OCI-LY7 (cell line): ENCODE measurements at regions not wholly inside any gene's neighbourhood (a gene's known extent, or its start where the extent isn't known, plus 50 kb on each side); places are given as distances from the start of the nearest gene placed in this dataset.

ENCODE experiments used
- BruUV-seq: library from RNA; stranded (reverse); fragments of 400-500 nt; replicated peaks from 2 replicates; lab custom pipeline; 2021; lab: Mats Ljungman, UMichigan
- CTCF ChIA-PET: fragments of 300-600 bp; sonication (Branson Sonifier 250); formaldehyde crosslinking; loops from one replicate; lab custom pipeline; 2022; ENCODE audit warnings: antibody characterized with exemption; ENCODE audit not compliant: unreplicated experiment; lab: Charles Lee
- POLR2A ChIA-PET: fragments of 300-600 bp; sonication (Branson Sonifier 250); formaldehyde crosslinking; loops from one replicate; lab custom pipeline; 2022; ENCODE audit warnings: antibody characterized with exemption; lab: Charles Lee
- DNase-seq: peaks from one replicate; pipeline ENCODE4 v3.0.0-alpha.2; 2015; ENCODE audit warnings: low spot score
- H2AFZ ChIP-seq: fragments of 200-600 bp; sonication (generic), shearing (Covaris generic); 2 replicates; pipeline ENCODE4 v1.6.1; 2014; ENCODE audit warnings: mild to moderate bottlenecking, antibody characterized with exemption, low read length, moderate library complexity
- H3K27ac ChIP-seq: fragments of 200-600 bp; sonication (generic); 2 replicates; pipeline ENCODE4 v1.5.1; 2014; ENCODE audit warnings: mixed run types, low read depth, mild to moderate bottlenecking, moderate library complexity, low read length, inconsistent platforms; ENCODE audit not compliant: poor library complexity, severe bottlenecking
- H3K36me3 ChIP-seq: fragments of 200-600 bp; sonication (generic); 2 replicates; pipeline ENCODE4 v1.6.1; 2014; ENCODE audit warnings: mild to moderate bottlenecking, antibody characterized with exemption, low read length, moderate library complexity, mixed read lengths; ENCODE audit not compliant: insufficient read depth
- H3K4me1 ChIP-seq: fragments of 200-600 bp; sonication (generic); 2 replicates; pipeline ENCODE4 v1.5.1; 2014; ENCODE audit warnings: mild to moderate bottlenecking, low read length; ENCODE audit not compliant: insufficient read depth, poor library complexity, severe bottlenecking
- H3K4me2 ChIP-seq: fragments of 200-600 bp; sonication (generic); 2 replicates; pipeline ENCODE4 v1.6.1; 2014; ENCODE audit warnings: mild to moderate bottlenecking, low read length
- H3K4me3 ChIP-seq: fragments of 200-600 bp; sonication (generic); 2 replicates; pipeline ENCODE4 v1.5.1; 2014; ENCODE audit warnings: mild to moderate bottlenecking, low read depth, low read length; ENCODE audit not compliant: poor library complexity, severe bottlenecking
- H3K79me2 ChIP-seq: fragments of 200-600 bp; sonication (generic); 2 replicates; pipeline ENCODE4 v1.6.1; 2016; ENCODE audit warnings: low read depth, mild to moderate bottlenecking, low read length, moderate library complexity, mixed read lengths; ENCODE audit not compliant: insufficient read depth
- H3K9me2 ChIP-seq: fragments of 200-600 bp; sonication (generic); 2 replicates; pipeline ENCODE4 v1.6.1; 2016; ENCODE audit warnings: mild to moderate bottlenecking, low read length, mixed read lengths; ENCODE audit not compliant: insufficient read depth
- H3K9me3 ChIP-seq: fragments of 200-600 bp; sonication (generic); 2 replicates; pipeline ENCODE4 v1.6.1; 2014; ENCODE audit warnings: mild to moderate bottlenecking, mixed run types, low read length, mixed read lengths
- H4K20me1 ChIP-seq: fragments of 200-600 bp; sonication (generic); 2 replicates; pipeline ENCODE4 v1.6.1; 2014; ENCODE audit warnings: mild to moderate bottlenecking, antibody characterized with exemption, low read length, moderate library complexity, mixed read lengths; ENCODE audit not compliant: insufficient read depth
- EZH2phosphoT487 ChIP-seq: fragments of 200-600 bp; sonication (generic); IDR thresholded peaks from 2 replicates; pipeline ENCODE4 v1.6.1; 2018; ENCODE audit warnings: low read depth, borderline replicate concordance, mild to moderate bottlenecking, mixed run types, antibody characterized with exemption, low read length, moderate library complexity, mixed read lengths
- intact Hi-C: fragments of 100-400 bp; cut with micrococcal nuclease; formaldehyde crosslinking; loops from one replicate; pipeline ENCODE4 v1.10.0; 2022; ENCODE audit not compliant: unreplicated experiment
- TF ChIP-seq, protein P1 (sequence below): fragments of 200-600 bp; sonication (generic); conservative IDR thresholded peaks from 2 replicates; pipeline ENCODE4 v1.5.1; 2014; ENCODE audit warnings: mild to moderate bottlenecking, antibody characterized with exemption, low read length, moderate library complexity, mixed read lengths

DNA sequence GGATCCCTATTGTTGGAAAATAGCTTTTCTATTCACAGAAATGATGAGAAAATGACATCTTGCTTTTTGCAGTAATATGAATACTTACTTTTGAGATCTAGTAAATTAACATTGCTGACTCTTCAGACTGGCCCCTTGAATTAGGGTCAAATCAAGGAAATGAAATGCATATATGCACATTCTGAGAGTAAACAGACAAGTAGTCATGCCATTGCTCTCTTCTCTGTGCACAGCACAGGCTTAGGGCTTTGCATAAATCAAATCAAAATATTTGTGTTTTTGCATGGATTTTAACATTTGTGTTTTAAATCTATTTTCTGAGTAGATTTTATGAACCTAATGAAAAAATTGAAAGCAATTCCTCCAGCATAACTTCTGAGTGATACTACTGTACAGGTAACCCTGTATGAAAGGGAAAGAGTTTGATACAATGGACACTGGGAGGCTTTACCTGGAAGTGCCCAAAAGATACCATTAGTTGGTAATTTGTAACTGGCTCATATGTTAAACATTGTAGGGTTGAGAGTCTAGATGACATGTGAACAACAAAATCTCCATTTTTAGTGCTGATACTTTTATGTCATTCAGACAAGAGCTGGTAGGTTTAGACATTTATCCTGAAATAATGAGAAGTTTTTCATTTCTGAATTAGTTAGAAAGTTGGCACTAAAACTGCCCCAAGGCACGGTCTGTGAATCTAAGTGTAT lies 280.2 kb upstream of the FBXO33 start:
- ChIA-PET CTCF (no interaction called here), POLR2A (interaction anchor here (0.5 to 1.6 kb wide), 5 partner anchors 13 to 380 kb away, joined by 3 to 5 read pairs (median 3); no protein-coding TSS in a partner anchor)
- DNase-seq: no peak
- no peaks in the 10 kb centered on the region for H4K20me1 ChIP-seq
- H3K27ac ChIP-seq: no peak overlapping the region
- H3K9me3 ChIP-seq: no peaks in the 10 kb centered on the region
- no peaks in the 10 kb centered on the region for H3K79me2 ChIP-seq
- TF ChIP-seq, protein P1, sequence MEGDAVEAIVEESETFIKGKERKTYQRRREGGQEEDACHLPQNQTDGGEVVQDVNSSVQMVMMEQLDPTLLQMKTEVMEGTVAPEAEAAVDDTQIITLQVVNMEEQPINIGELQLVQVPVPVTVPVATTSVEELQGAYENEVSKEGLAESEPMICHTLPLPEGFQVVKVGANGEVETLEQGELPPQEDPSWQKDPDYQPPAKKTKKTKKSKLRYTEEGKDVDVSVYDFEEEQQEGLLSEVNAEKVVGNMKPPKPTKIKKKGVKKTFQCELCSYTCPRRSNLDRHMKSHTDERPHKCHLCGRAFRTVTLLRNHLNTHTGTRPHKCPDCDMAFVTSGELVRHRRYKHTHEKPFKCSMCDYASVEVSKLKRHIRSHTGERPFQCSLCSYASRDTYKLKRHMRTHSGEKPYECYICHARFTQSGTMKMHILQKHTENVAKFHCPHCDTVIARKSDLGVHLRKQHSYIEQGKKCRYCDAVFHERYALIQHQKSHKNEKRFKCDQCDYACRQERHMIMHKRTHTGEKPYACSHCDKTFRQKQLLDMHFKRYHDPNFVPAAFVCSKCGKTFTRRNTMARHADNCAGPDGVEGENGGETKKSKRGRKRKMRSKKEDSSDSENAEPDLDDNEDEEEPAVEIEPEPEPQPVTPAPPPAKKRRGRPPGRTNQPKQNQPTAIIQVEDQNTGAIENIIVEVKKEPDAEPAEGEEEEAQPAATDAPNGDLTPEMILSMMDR: no peak
- TF ChIP-seq EZH2phosphoT487: no peak
- no TSS peak for BruUV-seq
- no peaks in the 10 kb centered on the region for H3K9me2 ChIP-seq
- no peaks in the 10 kb centered on the region for H3K4me1 ChIP-seq
- no peak overlapping the region for H2AFZ ChIP-seq
- no peak overlapping the region for H3K4me2 ChIP-seq
- no peaks in the 10 kb centered on the region for H3K36me3 ChIP-seq
- H3K4me3 ChIP-seq: no peak overlapping the region
- intact Hi-C loops: no loop called here

DNA sequence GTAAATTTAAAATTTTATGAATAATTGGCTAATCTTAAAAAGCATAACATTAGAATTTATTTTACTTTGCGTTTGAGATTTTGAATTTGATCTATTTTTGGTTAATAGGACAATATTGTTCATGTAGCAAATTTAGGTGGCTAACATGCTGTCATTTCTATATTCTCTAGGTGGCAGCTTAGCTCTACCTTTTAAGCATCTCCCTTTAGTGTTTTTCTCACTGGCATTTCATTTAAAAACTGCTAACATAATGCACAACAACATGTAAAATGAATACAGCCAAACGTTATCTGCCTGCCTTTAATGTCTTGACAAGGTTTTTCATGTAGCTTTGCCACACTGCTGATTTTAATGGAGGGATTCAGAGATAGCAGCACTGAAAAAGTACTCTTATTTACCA lies 272.4 kb upstream of the FBXO33 start:
- H3K4me1 ChIP-seq: no peaks in the 10 kb centered on the region
- H3K9me2 ChIP-seq: no peaks in the 10 kb centered on the region
- peak overlapping the region; percentile 58 for H2AFZ ChIP-seq
- CTCF ChIA-PET: no interaction called here
- POLR2A ChIA-PET: interaction anchor here (1.2 kb wide), 1 partner anchor 9 kb away, joined by 3 read pairs; no protein-coding TSS in a partner anchor
- no peak overlapping the region for H3K4me3 ChIP-seq
- intact Hi-C loops: no loop called here
- no peaks in the 10 kb centered on the region for H4K20me1 ChIP-seq
- no peak overlapping the region for H3K4me2 ChIP-seq
- H3K9me3 ChIP-seq: no peaks in the 10 kb centered on the region
- peak; percentile 2 for DNase-seq
- no peak overlapping the region for H3K27ac ChIP-seq
- no peak for TF ChIP-seq EZH2phosphoT487
- TF ChIP-seq, protein P1: peak; percentile 72
- no peaks in the 10 kb centered on the region for H3K79me2 ChIP-seq
- no peaks in the 10 kb centered on the region for H3K36me3 ChIP-seq
- no TSS peak for BruUV-seq

DNA sequence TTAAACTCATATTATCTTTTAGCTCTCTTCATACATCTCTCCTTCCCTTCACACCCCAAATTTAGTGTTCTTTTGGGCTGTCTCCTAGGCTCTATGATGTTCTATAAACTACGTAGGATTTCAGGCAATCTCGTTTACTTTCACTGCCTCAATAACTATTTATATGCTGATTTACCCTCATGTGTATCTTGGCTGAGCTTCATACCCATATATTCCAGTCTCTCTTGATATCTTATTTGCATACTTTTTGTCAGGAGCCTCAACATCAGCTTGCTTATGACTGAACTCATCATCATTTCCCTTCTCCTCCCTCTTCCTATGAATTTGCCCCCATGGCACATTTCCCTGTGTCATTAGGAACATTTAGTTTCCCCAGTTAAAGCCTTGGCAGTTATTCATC lies 262.1 kb upstream of the FBXO33 start:
- Histone ChIP-seq H3K9me3 (no peaks in the 10 kb centered on the region), H3K4me2 (no peak overlapping the region), H3K36me3 (no peaks in the 10 kb centered on the region), H3K4me1 (no peaks in the 10 kb centered on the region), H3K27ac (no peak overlapping the region), H3K79me2 (no peaks in the 10 kb centered on the region), H2AFZ (no peak overlapping the region), H3K4me3 (no peak overlapping the region), H3K9me2 (no peaks in the 10 kb centered on the region), H4K20me1 (no peaks in the 10 kb centered on the region)
- no peak for DNase-seq
- intact Hi-C loops: no loop called here
- ChIA-PET POLR2A (interaction anchor here (0.5 to 1.4 kb wide), 4 partner anchors 10 to 32 kb away, joined by 3 to 4 read pairs (median 3); no protein-coding TSS in a partner anchor), CTCF (no interaction called here)
- TF ChIP-seq, protein P1: no peak
- TF ChIP-seq EZH2phosphoT487: no peak
- no TSS peak for BruUV-seq
